ENCODE measurements at regions not wholly inside any gene's neighbourhood (a gene's known extent, or its start where the extent isn't known, plus 50 kb on each side); places are given as distances from the start of the nearest gene placed in this dataset.

DNA sequence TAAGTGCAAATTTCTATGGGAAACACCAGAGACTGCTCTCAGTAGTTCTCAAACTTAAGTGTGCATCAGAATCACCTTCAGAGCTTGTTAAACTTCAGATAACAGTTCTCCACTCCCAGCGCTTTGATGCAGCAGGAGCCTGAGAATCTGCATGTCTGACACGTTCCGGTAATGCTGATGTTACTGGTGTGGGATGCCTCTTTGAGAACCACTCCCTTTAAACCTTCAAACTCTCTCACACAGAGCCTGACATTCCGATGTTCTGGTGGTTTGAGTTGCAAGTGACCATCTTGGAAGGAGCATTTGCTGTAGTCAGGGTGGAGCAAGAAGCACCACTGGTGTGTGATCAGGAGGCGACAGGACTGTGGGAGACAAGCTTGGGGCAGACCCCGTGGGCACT is 57.9 kb downstream of the OTOR start:
- Histone ChIP-seq H3K27me3 (ENCODE audit: insufficient read depth, low read depth) (no peaks in the 10 kb centered on the region), H3K4me1 (ENCODE audit: low read depth, poor library complexity, severe bottlenecking) (no peaks in the 10 kb centered on the region), H3K9ac (no peak overlapping the region), H3K27ac (no peak overlapping the region), H3K36me3 (ENCODE audit: insufficient read depth) (no peaks in the 10 kb centered on the region), H3K4me2 (no peak overlapping the region), H3K4me3 (IDR thresholded peaks at IDR 0.05; ENCODE audit: insufficient read depth, low read depth, low read length) (no peak overlapping the region), H2AFZ (ENCODE audit: low read depth) (no peak overlapping the region), H4K20me1 (ENCODE audit: insufficient read depth) (no peaks in the 10 kb centered on the region), H3K79me2 (ENCODE audit: insufficient read depth, low read depth) (no peaks in the 10 kb centered on the region)
- TF ChIP-seq, protein P1, sequence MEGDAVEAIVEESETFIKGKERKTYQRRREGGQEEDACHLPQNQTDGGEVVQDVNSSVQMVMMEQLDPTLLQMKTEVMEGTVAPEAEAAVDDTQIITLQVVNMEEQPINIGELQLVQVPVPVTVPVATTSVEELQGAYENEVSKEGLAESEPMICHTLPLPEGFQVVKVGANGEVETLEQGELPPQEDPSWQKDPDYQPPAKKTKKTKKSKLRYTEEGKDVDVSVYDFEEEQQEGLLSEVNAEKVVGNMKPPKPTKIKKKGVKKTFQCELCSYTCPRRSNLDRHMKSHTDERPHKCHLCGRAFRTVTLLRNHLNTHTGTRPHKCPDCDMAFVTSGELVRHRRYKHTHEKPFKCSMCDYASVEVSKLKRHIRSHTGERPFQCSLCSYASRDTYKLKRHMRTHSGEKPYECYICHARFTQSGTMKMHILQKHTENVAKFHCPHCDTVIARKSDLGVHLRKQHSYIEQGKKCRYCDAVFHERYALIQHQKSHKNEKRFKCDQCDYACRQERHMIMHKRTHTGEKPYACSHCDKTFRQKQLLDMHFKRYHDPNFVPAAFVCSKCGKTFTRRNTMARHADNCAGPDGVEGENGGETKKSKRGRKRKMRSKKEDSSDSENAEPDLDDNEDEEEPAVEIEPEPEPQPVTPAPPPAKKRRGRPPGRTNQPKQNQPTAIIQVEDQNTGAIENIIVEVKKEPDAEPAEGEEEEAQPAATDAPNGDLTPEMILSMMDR (conservative IDR thresholded peaks at IDR 0.05; ENCODE audit: low read depth, low read length), result no peak

- no peak overlapping the region for H2AFZ ChIP-seq (ENCODE audit: low read depth)
- TF ChIP-seq, protein P1 (conservative IDR thresholded peaks at IDR 0.05; ENCODE audit: low read depth, low read length), result no peak
- H3K4me1 ChIP-seq (ENCODE audit: low read depth, poor library complexity, severe bottlenecking), result no peaks in the 10 kb centered on the region
- no peaks in the 10 kb centered on the region for H3K27me3 ChIP-seq (ENCODE audit: insufficient read depth, low read depth)
- no peaks in the 10 kb centered on the region for H4K20me1 ChIP-seq (ENCODE audit: insufficient read depth)
- H3K79me2 ChIP-seq (ENCODE audit: insufficient read depth, low read depth), result no peaks in the 10 kb centered on the region
- H3K36me3 ChIP-seq (ENCODE audit: insufficient read depth), result no peaks in the 10 kb centered on the region
- H3K4me3 ChIP-seq (IDR thresholded peaks at IDR 0.05; ENCODE audit: insufficient read depth, low read depth, low read length), result no peak overlapping the region
- H3K27ac ChIP-seq, result no peak overlapping the region
- H3K9ac ChIP-seq, result no peak overlapping the region
- H3K4me2 ChIP-seq, result no peak overlapping the region
Measured at GRCh38 chr20:16806886-16807285, 58.7 kb downstream of the OTOR start.

DNA sequence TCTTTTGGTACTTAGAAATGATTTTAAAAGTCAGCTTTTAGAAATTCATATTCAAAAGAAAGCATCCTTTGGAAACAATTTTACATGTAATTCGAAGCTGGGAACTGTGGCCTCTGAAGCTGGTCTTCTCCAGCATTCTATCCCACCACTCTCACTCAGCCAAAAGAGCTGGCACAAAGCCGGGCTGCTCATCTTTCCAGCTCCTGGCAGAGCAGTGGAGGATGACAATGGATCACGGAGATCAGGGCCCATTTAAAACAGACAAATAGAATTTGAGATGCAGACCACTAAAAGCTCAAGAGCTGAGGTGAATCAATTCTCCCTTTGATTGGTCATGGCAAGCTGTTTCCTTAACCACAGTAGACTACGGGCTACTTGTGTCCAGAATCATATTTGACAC is 60.6 kb downstream of the OTOR start:
- H2AFZ ChIP-seq (ENCODE audit: low read depth), result no peak overlapping the region
- TF ChIP-seq, protein P1 (conservative IDR thresholded peaks at IDR 0.05; ENCODE audit: low read depth, low read length), result no peak

GRCh38 chr20:16810216-16810615 is 62.1 kb downstream of the OTOR start:
- H3K36me3 ChIP-seq (ENCODE audit: insufficient read depth), result no peaks in the 10 kb centered on the region
- no peaks in the 10 kb centered on the region for H3K27me3 ChIP-seq (ENCODE audit: insufficient read depth, low read depth)
- no peaks in the 10 kb centered on the region for H4K20me1 ChIP-seq (ENCODE audit: insufficient read depth)
- no peak overlapping the region for H3K4me2 ChIP-seq
- peaks cover 6% of the 10 kb centered on the region for H3K4me1 ChIP-seq (ENCODE audit: low read depth, poor library complexity, severe bottlenecking)
- H3K79me2 ChIP-seq (ENCODE audit: insufficient read depth, low read depth), result no peaks in the 10 kb centered on the region
- no peak overlapping the region for H2AFZ ChIP-seq (ENCODE audit: low read depth)
- no peak overlapping the region for H3K9ac ChIP-seq
- TF ChIP-seq, protein P1 (conservative IDR thresholded peaks at IDR 0.05; ENCODE audit: low read depth, low read length), result no peak
- H3K4me3 ChIP-seq (IDR thresholded peaks at IDR 0.05; ENCODE audit: insufficient read depth, low read depth, low read length), result no peak overlapping the region
- H3K27ac ChIP-seq, result no peak overlapping the region

More for the DNA sequence above, 60.6 kb downstream of the OTOR start:
- Histone ChIP-seq H3K4me1 (ENCODE audit: low read depth, poor library complexity, severe bottlenecking) (peaks cover 6% of the 10 kb centered on the region), H3K9ac (no peak overlapping the region), H3K27ac (no peak overlapping the region), H3K4me2 (no peak overlapping the region), H3K36me3 (ENCODE audit: insufficient read depth) (no peaks in the 10 kb centered on the region), H3K4me3 (IDR thresholded peaks at IDR 0.05; ENCODE audit: insufficient read depth, low read depth, low read length) (no peak overlapping the region), H3K79me2 (ENCODE audit: insufficient read depth, low read depth) (no peaks in the 10 kb centered on the region), H4K20me1 (ENCODE audit: insufficient read depth) (no peaks in the 10 kb centered on the region), H3K27me3 (ENCODE audit: insufficient read depth, low read depth) (no peaks in the 10 kb centered on the region)
